IMR-90 (cell line): ENCODE measurements at regions not wholly inside any gene's neighbourhood (a gene's known extent, or its start where the extent isn't known, plus 50 kb on each side); places are given as distances from the start of the nearest gene placed in this dataset.

Source experiments
- ATAC-seq: fragments of 200-7000 bp; cut with Tn5 transposase; 2 replicates; pipeline ENCODE4 v1.9.1; 2020; ENCODE audit warnings: low read depth, mild to moderate bottlenecking, moderate library complexity
- BruUV-seq: library from RNA; stranded (reverse); fragments of 400-500 nt; replicated peaks from 2 replicates; lab custom pipeline; 2021; lab: Mats Ljungman, UMichigan
- CTCF ChIA-PET: fragments of 300-600 bp; formaldehyde crosslinking; extraction: SDS; loops from one replicate; lab custom pipeline; 2021; ENCODE audit warnings: antibody characterized with exemption; lab: Yijun Ruan, JAX
- POLR2A ChIA-PET: fragments of 300-600 bp; sonication (Branson Sonifier 250); formaldehyde crosslinking; loops from one replicate; lab custom pipeline; 2022; ENCODE audit warnings: antibody characterized with exemption; ENCODE audit not compliant: unreplicated experiment; lab: Charles Lee
- DNase-seq: peaks from one replicate; pipeline ENCODE4 v3.0.0; 2013
- H2AFZ ChIP-seq: replicated peaks from 2 replicates; pipeline ENCODE3; 2013; ENCODE audit warnings: low read length, mild to moderate bottlenecking; ENCODE audit not compliant: poor library complexity
- H2AK5ac ChIP-seq: 2 replicates; pipeline ENCODE4 v1.6.1; 2013; ENCODE audit warnings: low read depth, low read length, inconsistent platforms
- H2AK9ac ChIP-seq: replicated peaks from 2 replicates; pipeline ENCODE3; 2013; ENCODE audit warnings: mild to moderate bottlenecking, low read depth, low read length, moderate library complexity; ENCODE audit not compliant: poor library complexity
- H2BK120ac ChIP-seq: 2 replicates; pipeline ENCODE4 v1.6.1; 2013; ENCODE audit warnings: low read depth, low read length, inconsistent platforms
- H2BK15ac ChIP-seq: 3 replicates; pipeline ENCODE4 v1.6.1; 2013; ENCODE audit warnings: low read depth, low read length, inconsistent platforms
- H2BK20ac ChIP-seq: 2 replicates; pipeline ENCODE4 v1.6.1; 2013; ENCODE audit warnings: low read depth, mild to moderate bottlenecking, inconsistent platforms, low read length, moderate library complexity
- H2BK5ac ChIP-seq: 2 replicates; pipeline ENCODE4 v1.6.1; 2013; ENCODE audit warnings: mild to moderate bottlenecking, low read depth, low read length, inconsistent platforms; ENCODE audit not compliant: poor library complexity, severe bottlenecking
- H3K14ac ChIP-seq: replicated peaks from 2 replicates; pipeline ENCODE4 v1.6.1; 2013; ENCODE audit warnings: low read depth, low read length, inconsistent platforms
- H3K18ac ChIP-seq: 2 replicates; pipeline ENCODE4 v1.6.1; 2013; ENCODE audit warnings: low read depth, low read length, control low read depth
- H3K23ac ChIP-seq: 2 replicates; pipeline ENCODE4 v1.6.1; 2013; ENCODE audit warnings: low read depth, low read length, inconsistent platforms
- H3K27ac ChIP-seq: 2 replicates; pipeline ENCODE4 v1.5.1; 2013; ENCODE audit warnings: mild to moderate bottlenecking, control low read depth, low read length; ENCODE audit not compliant: insufficient read depth
- H3K27me3 ChIP-seq: 2 replicates; pipeline ENCODE4 v1.6.1; 2013; ENCODE audit warnings: low read length; ENCODE audit not compliant: control insufficient read depth, insufficient read depth
- H3K36me3 ChIP-seq: 2 replicates; pipeline ENCODE4 v1.6.1; 2013; ENCODE audit warnings: low read length, mixed read lengths; ENCODE audit not compliant: control insufficient read depth, insufficient read depth
- H3K4ac ChIP-seq: 2 replicates; pipeline ENCODE4 v1.6.1; 2013; ENCODE audit warnings: low read depth, low read length, inconsistent platforms
- H3K4me1 ChIP-seq: 2 replicates; pipeline ENCODE4 v1.6.1; 2013; ENCODE audit warnings: low read length, mixed read lengths; ENCODE audit not compliant: control insufficient read depth, insufficient read depth
- H3K4me2 ChIP-seq: 2 replicates; pipeline ENCODE4 v1.6.1; 2013; ENCODE audit warnings: low read depth, mild to moderate bottlenecking, control low read depth, low read length, moderate library complexity
- H3K4me3 ChIP-seq: 2 replicates; pipeline ENCODE4 v1.5.1; 2013; ENCODE audit warnings: low read depth, mild to moderate bottlenecking, control low read depth, low read length, moderate library complexity; ENCODE audit not compliant: insufficient read depth
- H3K56ac ChIP-seq: 2 replicates; pipeline ENCODE4 v1.6.1; 2013; ENCODE audit warnings: low read length, inconsistent platforms; ENCODE audit not compliant: insufficient read depth; ENCODE audit errors: extremely low read depth
- H3K79me1 ChIP-seq, 2 experiments: 2 replicates each; pipeline ENCODE4 v1.6.1; 2013; ENCODE audit warnings: low read length in 2 of 2, inconsistent platforms in 1 of 2, low read depth in 1 of 2
- H3K9ac ChIP-seq: 2 replicates; pipeline ENCODE4 v1.6.1; 2013; ENCODE audit warnings: low read depth, low read length, control low read depth
- H3K9me1 ChIP-seq: 2 replicates; pipeline ENCODE4 v1.6.1; 2013; ENCODE audit warnings: low read length, inconsistent platforms; ENCODE audit not compliant: insufficient read depth
- H3K9me3 ChIP-seq: 2 replicates; pipeline ENCODE4 v1.6.1; 2013; ENCODE audit warnings: low read length; ENCODE audit not compliant: control insufficient read depth, insufficient read depth
- H4K20me1 ChIP-seq: 2 replicates; pipeline ENCODE4 v1.6.1; 2013; ENCODE audit warnings: low read length, inconsistent platforms; ENCODE audit not compliant: insufficient read depth
- H4K5ac ChIP-seq: 2 replicates; pipeline ENCODE4 v1.6.1; 2013; ENCODE audit warnings: mild to moderate bottlenecking, low read depth, low read length, control low read depth
- H4K8ac ChIP-seq, 2 experiments: 2 replicates each; pipeline ENCODE4 v1.6.1; 2013; ENCODE audit warnings: low read depth in 2 of 2, low read length in 2 of 2, control low read depth in 1 of 2, inconsistent platforms in 1 of 2
- H4K91ac ChIP-seq: 2 replicates; pipeline ENCODE4 v1.6.1; 2013; ENCODE audit warnings: low read depth, low read length, inconsistent platforms; ENCODE audit not compliant: insufficient read depth
- BHLHE40 ChIP-seq: fragments of 150-350 bp; IDR thresholded peaks from 2 replicates; pipeline ENCODE4 v1.6.1; 2016; ENCODE audit warnings: mild to moderate bottlenecking, low read depth, low read length
- CEBPB ChIP-seq: IDR thresholded peaks from 2 replicates; pipeline ENCODE4 v1.6.1; 2012; ENCODE audit warnings: low read depth, low read length, improper control_type of control experiment
- CHD1 ChIP-seq: IDR thresholded peaks from 2 replicates; pipeline ENCODE4 v1.6.1; 2012; ENCODE audit warnings: low read depth, low read length, improper control_type of control experiment
- FOS ChIP-seq: fragments of 150-350 bp; IDR thresholded peaks from 2 replicates; pipeline ENCODE4 v1.6.1; 2016; ENCODE audit warnings: low read depth, low read length
- MAFK ChIP-seq: IDR thresholded peaks from 2 replicates; pipeline ENCODE4 v1.6.1; 2012; ENCODE audit warnings: low read depth, low read length, improper control_type of control experiment
- NFE2L2 ChIP-seq: fragments of 150-350 bp; IDR thresholded peaks from 2 replicates; pipeline ENCODE4 v1.6.1; 2016; ENCODE audit warnings: low read depth, mild to moderate bottlenecking, low read length
- POLR2A ChIP-seq: IDR thresholded peaks from 2 replicates; pipeline ENCODE4 v1.6.1; 2012; ENCODE audit warnings: mild to moderate bottlenecking, low read depth, low read length
- RAD21 ChIP-seq: IDR thresholded peaks from 2 replicates; pipeline ENCODE4 v1.6.1; 2012; ENCODE audit warnings: low read length, improper control_type of control experiment
- RFX5 ChIP-seq: IDR thresholded peaks from 2 replicates; pipeline ENCODE4 v1.8.0; 2012; ENCODE audit warnings: low read depth, mild to moderate bottlenecking, low read length, moderate library complexity
- WGBS, 2 experiments: methylation state at CpG; one replicate each; pipeline versions ENCODE4 v1.1.5 to v1.1.7; 2013; ENCODE audit warnings: missing lambda C conversion rate in 2 of 2; ENCODE audit not compliant: insufficient read length in 1 of 2; ENCODE audit errors: extremely low coverage in 2 of 2; 5-methylcytosine and 5-hydroxymethylcytosine counted together
- dilution Hi-C: fragments of 300-500 bp; cut with HindIII; formaldehyde crosslinking; loops from one replicate; pipeline ENCODE4 v1.14.3; 2018; ENCODE audit warnings: low sequenced_read_pairs; ENCODE audit not compliant: unreplicated experiment
- in situ Hi-C: fragments of 300-500 bp; cut with MboI; formaldehyde crosslinking; loops from 3 replicates; pipeline ENCODE4 v1.14.3; 2019; ENCODE audit warnings: low sequenced_read_pairs, inconsistent platforms, mixed read lengths
- intact Hi-C: fragments of 100-400 bp; cut with micrococcal nuclease; formaldehyde crosslinking; loops from 2 replicates; pipeline ENCODE4 v1.10.0; 2022
- TF ChIP-seq, protein P1 (sequence below): fragments of 150-350 bp; IDR thresholded peaks from 2 replicates; pipeline ENCODE4 v1.6.1; 2016; ENCODE audit warnings: low read depth, mild to moderate bottlenecking, low read length, moderate library complexity, borderline replicate concordance

DNA sequence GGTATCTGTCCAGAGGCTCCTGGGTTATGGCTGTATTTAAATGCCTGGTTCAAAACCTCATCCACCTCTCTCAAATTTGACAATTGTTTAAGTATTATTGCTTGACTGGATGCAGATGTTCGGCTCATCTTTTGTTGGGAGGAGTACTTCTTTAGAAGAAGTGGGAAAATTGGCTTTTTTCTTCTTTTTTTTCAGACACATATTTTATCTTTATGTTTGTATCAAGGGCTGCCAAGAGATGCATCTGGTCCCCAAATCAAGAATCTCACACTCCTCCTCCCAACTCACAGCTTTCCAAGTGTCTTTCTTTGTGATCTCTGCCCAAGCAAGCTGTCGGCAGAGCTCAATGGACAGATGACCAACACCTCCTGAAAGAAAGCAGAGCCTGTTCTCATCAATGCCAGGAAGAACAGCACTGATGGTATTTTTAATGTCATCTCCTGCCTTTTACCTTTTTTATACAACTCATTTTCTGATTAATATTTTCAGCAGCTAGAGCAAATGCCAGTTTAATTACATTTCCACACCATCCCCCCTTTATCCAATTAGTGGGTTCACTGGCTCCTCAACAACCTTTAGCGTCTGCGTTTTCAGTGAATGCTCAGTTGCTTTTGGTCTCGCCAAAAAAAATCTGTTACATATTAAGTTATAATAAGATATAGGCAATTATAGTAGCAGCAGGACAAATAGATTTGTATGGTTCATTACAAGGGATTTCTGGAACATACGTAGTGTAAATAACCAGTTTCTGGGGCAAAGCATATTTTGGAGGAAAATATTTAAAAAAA lies 110.3 kb upstream of the SLIT3 start:
- Histone ChIP-seq H2AK9ac (no peak overlapping the region), H4K91ac (no peak overlapping the region), H3K56ac (no peak overlapping the region), H3K9ac (no peak overlapping the region), H2BK15ac (no peak overlapping the region), H3K4me3 (no peak overlapping the region), H3K79me1 (no peaks in the 10 kb centered on the region), H3K27me3 (no peaks in the 10 kb centered on the region), H3K9me1 (no peaks in the 10 kb centered on the region), H4K8ac (no peak overlapping the region), H3K4ac (no peak overlapping the region), H3K27ac (no peak overlapping the region), H2BK20ac (no peak overlapping the region), H3K18ac (no peak overlapping the region), H3K4me1 (no peaks in the 10 kb centered on the region), H3K14ac (no peak overlapping the region), H4K5ac (no peak overlapping the region), H2AK5ac (no peak overlapping the region), H2BK5ac (no peak overlapping the region), H2BK120ac (no peak overlapping the region), H3K9me3 (no peaks in the 10 kb centered on the region), H3K4me2 (no peak overlapping the region), H3K36me3 (no peaks in the 10 kb centered on the region), H3K23ac (no peak overlapping the region), H2AFZ (no peak overlapping the region), H4K20me1 (no peaks in the 10 kb centered on the region)
- dilution Hi-C loops, result no loop called here
- in situ Hi-C loops, result no loop called here
- 33% methylated on average over 1 of the region's 6 CpGs; no CpG with 5 or more reads in 1 of the 2 experiments for WGBS, 2 experiments
- ATAC-seq (no peak), DNase-seq (no peak)
- intact Hi-C loops, result no loop called here
- CTCF ChIA-PET, result no interaction called here
- POLR2A ChIA-PET, result no interaction called here
- TF ChIP-seq CEBPB, result no peak
- no peak for TF ChIP-seq RFX5
- TF ChIP-seq CHD1, result no peak
- TF ChIP-seq, protein P1, sequence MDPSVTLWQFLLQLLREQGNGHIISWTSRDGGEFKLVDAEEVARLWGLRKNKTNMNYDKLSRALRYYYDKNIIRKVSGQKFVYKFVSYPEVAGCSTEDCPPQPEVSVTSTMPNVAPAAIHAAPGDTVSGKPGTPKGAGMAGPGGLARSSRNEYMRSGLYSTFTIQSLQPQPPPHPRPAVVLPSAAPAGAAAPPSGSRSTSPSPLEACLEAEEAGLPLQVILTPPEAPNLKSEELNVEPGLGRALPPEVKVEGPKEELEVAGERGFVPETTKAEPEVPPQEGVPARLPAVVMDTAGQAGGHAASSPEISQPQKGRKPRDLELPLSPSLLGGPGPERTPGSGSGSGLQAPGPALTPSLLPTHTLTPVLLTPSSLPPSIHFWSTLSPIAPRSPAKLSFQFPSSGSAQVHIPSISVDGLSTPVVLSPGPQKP, result no peak
- TF ChIP-seq NFE2L2, result no peak
- no peak for TF ChIP-seq POLR2A
- TF ChIP-seq MAFK, result no peak
- no peak for TF ChIP-seq BHLHE40
- TF ChIP-seq FOS, result no peak
- no peak for TF ChIP-seq RAD21
- no TSS peak for BruUV-seq
